Erythroblast (primary cell): ENCODE measurements at regions not wholly inside any gene's neighbourhood (a gene's known extent, or its start where the extent isn't known, plus 50 kb on each side); places are given as distances from the start of the nearest gene placed in this dataset.
"Not testable (repeated sequence)": the region's sequence is repeated elsewhere in the genome, so short reads cannot be mapped to it uniquely, and the experiment has no call there.

Experiments used
- DNase-seq, 2 experiments: peaks; one replicate each; lab custom pipeline; 2025; lab: John Stamatoyannopoulos, UW
- GATA1 ChIP-seq: IDR thresholded peaks from 2 replicates; pipeline ENCODE4 v1.6.1; 2011; ENCODE audit warnings: low read depth, mild to moderate bottlenecking, control low read depth, low read length, moderate library complexity
- POLR2A ChIP-seq: IDR thresholded peaks from 2 replicates; pipeline ENCODE4 v1.6.1; 2011; ENCODE audit warnings: mild to moderate bottlenecking, low read length

DNA sequence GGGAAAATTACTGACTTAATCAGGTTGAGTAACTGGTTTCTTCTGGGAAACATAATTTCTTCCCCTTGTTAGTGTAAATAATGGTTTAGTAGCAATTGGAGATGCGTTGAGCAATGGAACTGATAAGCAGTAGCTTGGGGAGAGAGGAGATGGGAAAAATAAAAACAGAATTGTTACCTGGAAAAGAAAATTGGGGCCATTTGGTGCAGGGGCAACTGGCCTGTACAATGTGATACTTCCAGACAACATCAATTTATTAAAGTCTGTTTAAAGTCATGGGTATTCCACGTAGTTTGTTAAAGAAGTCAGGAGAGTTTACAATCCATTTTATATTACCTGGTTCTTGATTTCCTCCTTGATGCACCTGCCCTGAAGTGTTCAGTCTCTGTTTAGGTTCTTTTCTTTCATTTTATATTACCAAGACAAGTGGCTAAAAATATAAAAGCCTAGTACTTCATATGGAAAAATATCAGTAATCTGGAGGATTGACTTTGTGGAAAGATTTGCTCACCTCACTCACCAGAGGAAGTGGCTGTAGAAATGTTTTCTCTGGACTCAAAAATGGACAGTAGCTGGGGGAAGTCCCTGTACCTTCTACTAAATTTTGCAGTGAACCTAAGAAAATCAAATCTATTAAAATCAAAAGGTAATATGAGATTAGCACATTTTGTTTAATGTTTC, 161.0 kb downstream of the DDX1 start:
- DNase-seq = no peak
- TF ChIP-seq POLR2A = no peak
- TF ChIP-seq GATA1 = no peak

DNA sequence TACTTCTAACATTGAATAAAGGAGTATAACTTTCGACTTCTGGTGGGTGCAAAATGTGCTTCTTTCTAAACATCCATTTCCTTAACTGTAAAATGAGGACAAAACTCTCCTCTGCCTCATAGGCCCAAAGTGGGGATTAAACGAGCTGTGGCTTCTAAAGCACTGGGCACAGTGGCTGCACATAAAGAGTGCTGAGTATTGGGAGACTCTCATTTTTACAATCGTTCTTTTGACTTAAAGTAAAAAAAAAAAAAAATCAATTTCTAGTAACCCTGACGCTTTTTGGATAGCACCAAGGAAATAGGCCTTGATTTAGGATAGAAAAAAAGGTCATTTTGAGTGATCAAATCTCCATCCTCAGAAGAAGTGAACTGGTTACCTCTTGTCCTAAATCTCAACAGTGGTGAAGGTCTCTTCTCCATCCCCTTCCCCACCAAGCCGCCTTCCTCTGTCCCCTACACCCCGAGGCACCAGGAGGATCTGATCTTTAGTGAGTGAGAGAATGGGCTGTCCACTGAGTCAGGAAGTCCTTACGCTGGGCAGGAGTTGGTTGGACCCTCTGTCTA, 161.6 kb downstream of the DDX1 start:
- no peak for DNase-seq
- no peak for TF ChIP-seq GATA1
- no peak for TF ChIP-seq POLR2A

DNA sequence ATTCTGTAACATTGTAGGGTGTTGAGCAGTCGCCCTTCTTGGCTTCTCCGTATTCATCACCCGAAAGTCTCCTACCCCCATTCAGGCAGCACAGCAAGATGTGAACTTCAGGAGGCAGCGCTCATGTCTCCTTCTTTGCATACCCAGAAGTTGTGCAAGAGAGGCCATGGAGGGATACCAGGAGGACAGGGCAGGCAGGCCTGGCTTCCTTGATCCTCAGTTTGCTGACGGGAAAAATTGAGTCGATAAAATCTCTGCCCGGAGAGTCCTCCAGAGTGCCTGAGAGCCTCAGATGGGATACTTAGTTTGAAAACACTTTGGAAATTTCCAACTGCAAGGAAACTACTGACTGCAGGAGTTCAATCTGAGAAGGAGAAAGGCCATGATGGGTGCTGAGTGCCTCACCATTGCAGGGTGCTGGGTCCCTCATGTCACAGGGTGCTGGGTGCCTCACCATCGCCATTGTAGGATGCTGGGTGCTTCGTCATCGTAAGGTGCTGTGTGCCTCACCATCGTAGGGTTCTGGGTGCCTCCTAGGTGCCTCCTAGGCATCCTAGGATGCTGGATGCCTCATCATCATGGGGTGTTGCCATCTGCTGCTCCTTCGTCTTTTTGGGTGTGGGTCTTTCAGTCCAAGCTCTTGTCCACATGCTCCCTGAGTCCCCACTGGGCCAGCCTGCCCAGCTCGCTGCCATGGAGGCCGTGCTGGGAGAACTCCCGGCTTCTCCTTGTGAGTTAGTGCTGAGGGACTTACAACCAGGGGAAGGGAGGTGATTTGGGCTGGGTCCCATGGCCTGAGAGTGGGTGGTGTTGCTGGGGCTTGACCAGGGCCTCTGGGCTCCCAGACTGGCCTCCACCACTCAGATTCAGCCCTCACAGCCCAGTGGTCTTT, 162.4 kb downstream of the DDX1 start:
- TF ChIP-seq GATA1 (no peak), POLR2A (no peak)
- no peak for DNase-seq

DNA sequence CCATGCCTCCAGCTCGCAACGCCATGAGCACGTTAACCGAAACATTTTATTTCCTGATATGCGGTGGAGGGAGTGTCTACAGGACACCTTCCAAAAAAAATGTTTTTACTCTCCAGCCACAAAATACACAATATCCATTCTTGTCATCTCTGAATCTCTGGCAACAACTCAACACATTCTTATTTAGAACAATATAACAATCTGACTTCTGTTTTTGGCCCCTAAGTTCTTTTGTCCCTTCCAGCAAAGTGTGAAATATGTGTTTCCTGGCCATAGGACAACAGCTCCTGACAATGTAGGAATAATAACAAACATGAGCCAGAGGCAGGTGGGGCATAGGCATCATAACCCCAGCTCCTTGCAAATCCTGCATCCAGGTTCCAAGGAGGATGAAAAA, 163.0 kb downstream of the DDX1 start:
- DNase-seq = no peak
- TF ChIP-seq GATA1 = no peak
- no peak for TF ChIP-seq POLR2A

DNA sequence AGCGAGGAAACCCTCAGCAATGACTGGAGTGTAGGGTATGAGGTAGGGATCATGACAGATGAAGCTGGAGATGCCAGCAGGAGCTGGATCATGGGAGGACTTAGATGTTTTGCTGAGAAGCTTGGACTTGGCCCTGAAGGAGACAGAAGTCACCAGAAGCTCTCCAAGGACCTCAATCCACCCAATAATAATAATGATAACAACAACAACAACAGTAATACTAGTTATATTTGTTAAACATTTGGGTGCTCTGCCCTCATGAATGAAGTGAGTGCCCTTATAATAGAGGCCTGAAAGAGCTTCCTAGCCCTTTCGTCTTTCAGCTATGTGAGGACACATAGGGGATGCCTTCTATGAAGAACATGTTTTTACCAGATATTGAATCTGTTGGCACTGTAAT, 163.9 kb downstream of the DDX1 start:
- no peak for DNase-seq
- no peak for TF ChIP-seq POLR2A
- TF ChIP-seq GATA1 = no peak

DNA sequence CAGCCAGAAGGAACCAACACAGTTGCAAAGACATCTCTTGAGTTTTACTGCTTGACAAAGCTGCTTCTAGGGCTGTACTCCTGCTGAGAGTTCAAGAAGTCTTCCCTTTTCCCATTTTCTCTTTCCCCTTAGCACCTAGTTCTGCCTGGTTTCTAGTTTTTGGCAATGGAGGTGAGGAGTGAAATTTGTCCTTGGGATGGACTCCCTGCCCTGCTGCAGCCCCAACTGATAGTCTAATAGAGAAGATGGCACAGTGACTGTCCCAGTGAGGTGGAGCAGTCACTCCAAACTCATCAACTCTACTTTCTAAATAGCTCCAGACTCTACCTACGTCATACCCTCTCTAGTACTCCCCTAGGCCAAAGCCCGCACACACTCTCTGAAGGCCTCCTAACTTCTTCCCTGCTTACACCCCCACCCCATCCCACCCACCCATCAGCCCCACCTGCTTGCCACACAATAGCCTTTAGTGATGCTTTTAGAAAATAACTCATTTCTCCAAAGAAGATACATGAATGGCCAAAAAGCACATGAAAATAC, 164.4 kb downstream of the DDX1 start:
- TF ChIP-seq GATA1 (no peak), POLR2A (no peak)
- no peak for DNase-seq

DNA sequence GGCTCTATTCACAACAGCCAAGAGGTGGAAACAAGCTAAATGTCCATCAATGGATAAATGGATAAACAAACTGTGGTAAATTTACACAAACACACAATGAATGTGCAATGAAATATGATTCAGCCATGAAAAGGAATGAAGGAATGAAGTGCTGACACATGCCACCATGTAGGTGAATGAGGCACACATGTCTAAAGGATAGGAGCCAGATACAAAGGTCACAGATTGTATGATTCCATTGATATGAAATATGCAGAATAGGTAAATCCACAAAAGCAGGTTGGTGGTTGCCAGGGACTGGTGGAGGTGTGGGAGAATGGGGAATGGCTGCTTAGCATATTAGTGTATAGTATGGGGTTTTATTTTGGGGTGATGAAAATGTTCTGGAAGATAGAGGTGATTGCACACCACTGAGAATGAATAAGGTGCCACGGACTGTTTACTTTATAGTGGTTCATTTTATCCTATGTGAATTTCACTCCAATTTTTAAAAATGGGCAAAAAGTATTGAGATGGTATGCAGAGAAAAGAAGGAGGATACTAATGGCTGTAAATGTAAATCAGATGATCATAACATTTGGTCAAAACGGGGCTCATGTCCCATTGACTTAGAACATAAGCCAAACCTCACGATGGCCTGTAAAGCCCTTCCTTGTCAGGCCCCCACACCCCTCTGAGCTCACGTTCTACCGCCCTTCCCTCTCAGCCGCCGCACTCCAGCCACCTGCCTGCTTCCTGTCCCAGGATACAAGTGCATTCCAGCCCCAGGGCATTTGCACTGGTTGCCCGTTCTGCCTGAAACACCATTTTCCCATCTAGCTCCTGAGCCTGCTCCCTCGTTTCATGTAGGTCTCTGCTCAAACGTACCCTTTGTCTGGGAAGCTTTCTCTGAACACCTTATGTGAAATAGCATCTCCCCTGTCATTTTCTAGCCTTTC, 165.5 kb downstream of the DDX1 start:
- TF ChIP-seq GATA1 = no peak
- TF ChIP-seq POLR2A = no peak
- no peak for DNase-seq

DNA sequence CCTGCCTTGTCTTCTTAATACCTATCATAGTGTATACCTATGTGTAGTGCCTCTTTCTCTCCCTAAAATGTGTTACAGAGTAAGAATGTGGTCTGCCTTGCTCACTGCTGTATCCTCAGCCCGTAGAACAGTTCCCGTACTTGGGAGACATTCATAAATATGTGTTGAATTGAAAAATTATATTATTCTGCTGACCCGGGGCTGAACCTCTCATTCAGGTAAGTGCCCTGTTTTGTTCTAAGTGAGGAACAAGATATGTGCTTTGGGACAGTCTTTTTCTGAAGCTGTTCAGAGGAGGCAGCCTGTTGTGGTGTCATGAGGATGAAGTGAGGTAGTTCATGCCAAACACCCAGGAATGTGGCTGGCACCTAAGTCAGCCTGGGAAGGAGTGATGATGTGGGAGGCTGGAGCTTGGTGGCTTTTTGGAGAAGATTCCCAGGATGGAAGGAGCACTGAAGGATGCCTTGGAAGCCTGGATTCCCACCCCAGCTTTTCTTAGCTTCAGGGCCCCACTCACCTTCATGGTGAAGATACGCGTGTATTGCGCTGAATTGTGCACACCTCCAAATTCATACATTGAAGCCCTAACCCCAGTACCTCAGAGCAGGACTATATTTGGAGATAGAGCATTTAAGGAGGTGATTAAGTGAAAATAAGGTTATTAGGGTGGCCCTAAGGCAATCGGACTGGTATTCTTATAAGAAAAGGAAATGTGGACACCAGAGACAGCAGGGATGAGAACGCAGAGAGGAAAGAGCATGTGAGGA, 166.3 kb downstream of the DDX1 start:
- no peak for TF ChIP-seq GATA1
- TF ChIP-seq POLR2A = no peak

DNA sequence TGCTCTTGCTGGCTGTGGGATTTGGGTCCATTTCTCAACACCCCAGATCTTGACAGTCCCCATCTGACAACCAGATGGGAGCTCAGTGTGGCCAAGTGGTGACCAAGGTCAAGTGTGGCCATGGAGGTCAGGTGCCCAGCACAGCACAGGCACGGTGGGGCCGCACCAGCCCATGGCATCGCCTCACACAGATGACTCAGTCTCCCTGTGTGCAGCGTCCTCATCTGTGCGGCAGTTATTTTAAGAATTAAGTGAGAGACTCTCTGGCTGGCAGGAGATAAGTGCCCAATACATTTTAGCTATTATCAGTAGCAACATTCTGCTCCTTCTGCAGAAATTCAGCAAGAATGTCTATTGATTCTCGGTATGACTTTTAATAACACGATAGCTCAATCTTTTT, 167.2 kb downstream of the DDX1 start:
- DNase-seq = peak; percentile 26 to 58
- TF ChIP-seq POLR2A (no peak), GATA1 (no peak)

More for the DNA sequence above, 166.3 kb downstream of the DDX1 start:
- no peak for DNase-seq

DNA sequence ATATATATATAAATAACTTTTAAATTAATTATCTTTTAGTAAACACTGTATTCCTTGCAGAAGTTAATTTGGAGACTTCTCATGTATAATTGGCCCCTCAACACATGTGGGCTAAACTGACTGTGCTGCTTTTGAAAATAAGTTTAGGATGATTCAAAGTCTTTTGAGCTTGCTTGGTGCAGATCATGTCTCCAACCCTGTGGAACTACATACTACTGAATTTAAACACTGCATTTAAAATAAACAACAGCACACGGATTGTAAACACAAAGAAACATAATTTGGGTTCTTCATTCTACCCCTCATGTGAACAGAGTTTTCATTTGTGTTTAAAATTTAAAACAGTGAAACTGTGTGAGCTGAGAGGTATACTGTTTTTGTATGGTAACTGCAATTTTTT, 167.7 kb downstream of the DDX1 start:
- no peak for TF ChIP-seq POLR2A
- TF ChIP-seq GATA1 = no peak
- DNase-seq = no peak

DNA sequence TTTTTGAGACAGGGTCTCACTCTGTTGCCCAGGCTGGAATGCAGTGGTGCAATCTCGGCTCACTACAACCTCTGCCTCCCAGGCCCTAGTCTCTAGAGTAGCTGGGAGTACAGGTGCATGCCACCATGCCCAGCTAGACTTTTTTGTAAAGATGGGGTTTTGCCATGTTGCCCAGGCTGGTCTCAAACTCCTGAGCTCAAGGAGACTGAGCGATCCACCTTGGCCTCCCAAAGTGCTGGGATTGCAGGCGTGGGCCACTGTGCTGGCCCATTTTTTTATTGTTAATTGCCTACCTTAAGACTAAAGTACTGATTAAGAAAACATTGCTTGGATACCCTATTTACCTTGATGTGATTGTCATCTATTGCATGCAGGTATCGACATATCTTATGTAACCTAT, 168.1 kb downstream of the DDX1 start:
- not testable (repeated sequence) for DNase-seq

DNA sequence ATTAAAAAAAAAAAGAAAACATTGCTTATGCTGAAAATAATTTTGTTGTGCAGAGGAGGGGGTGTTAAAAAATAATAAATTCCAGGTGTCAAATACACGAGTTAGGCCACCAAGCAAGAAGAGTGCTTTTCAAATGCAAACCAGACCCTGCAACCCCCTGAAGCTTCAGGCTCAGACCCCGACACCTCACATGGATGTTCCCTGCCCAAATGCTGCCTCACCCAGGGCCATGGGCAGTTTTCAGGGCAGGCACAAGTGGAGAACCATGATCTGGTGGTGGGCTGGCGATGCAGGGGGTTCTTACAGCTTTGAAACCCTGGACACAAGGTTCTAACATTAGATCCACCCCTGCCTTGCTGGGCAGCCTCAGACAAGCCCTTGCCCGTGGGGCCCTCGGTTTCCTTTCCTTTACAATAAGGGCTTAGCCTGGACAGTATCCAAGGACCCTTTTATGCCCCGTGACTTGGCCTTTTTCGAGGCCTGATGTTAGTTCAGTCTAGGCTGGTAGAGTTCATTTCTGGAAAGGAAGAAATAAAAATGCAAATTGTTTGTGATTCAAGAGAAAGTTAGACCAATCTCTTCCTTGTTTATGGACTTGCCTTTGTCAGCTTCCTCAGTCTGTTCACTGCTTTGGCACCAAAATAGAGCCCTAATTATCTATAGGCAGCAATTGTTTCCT, 168.7 kb downstream of the DDX1 start:
- no peak for TF ChIP-seq GATA1
- no peak for TF ChIP-seq POLR2A
- DNase-seq = no peak
